Mucosa of descending colon (tissue), 3 donors: ENCODE measurements at regions not wholly inside any gene's neighbourhood (a gene's known extent, or its start where the extent isn't known, plus 50 kb on each side); places are given as distances from the start of the nearest gene placed in this dataset.

ENCODE experiments used
- ATAC-seq: fragments of 200-7000 bp; cut with Tn5 transposase; one replicate; pipeline ENCODE4 v1.9.1; 2020; ENCODE audit warnings: mild to moderate bottlenecking, moderate library complexity
- DNase-seq, 3 donors: peaks; one replicate each; pipeline ENCODE4 v3.0.0-alpha.2; 2020
- H3K36me3 ChIP-seq: fragments of 200-600 bp; one replicate; pipeline ENCODE4 v1.8.0; 2021; ENCODE audit warnings: low read depth, mild to moderate bottlenecking
- H3K4me1 ChIP-seq: fragments of 200-600 bp; one replicate; pipeline ENCODE4 v1.8.0; 2021; ENCODE audit warnings: low read depth, mild to moderate bottlenecking
- H3K4me3 ChIP-seq: fragments of 200-600 bp; one replicate; pipeline ENCODE4 v1.8.0; 2021; ENCODE audit warnings: mild to moderate bottlenecking
- H3K9me3 ChIP-seq: fragments of 200-600 bp; one replicate; pipeline ENCODE4 v1.8.0; 2021; ENCODE audit warnings: mild to moderate bottlenecking
- intact Hi-C, 2 donors: fragments of 100-400 bp; cut with DNase I in 1 of 2; cut with micrococcal nuclease in 1 of 2; formaldehyde crosslinking; loops; one replicate each; pipeline versions ENCODE4 v1.11.0 to v1.11.1; 2022; cut with DNase I, micrococcal nuclease
- TF ChIP-seq, protein P1 (sequence below): fragments of 200-600 bp; IDR thresholded peaks from one replicate; pipeline ENCODE4 v1.8.0; 2022; ENCODE audit warnings: antibody characterized with exemption, mild to moderate bottlenecking
- donor health status: DM: no; HTN: no; CAD: no; lungs with moderate emphysema.
- donor health status: DM: no; HTN: no; CAD: no.
- donor health status: DM: no; HTN: yes; CAD: no.

DNA sequence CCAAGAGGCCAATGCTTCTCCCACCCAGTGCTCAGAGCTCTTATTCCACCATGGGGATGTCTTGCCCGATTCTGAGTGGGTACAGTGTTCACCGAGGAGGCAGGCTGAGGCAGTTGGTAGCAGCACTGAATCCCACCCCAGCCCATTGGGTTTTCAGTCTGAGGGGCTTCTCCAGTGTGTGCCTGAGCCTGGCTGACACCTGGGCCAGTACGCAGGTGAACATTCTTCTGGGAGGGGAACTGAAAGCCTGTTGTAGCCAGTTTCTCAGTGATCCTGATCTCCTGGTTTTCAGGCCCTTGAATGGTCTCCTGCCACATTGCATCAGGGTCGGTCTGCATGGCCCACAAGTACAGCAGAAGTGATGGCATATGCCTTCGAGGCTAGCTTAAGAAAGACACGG is 98.2 kb downstream of the TMEM17 start:
- no peak for ATAC-seq
- peaks cover 6% of the 10 kb centered on the region for H3K4me1 ChIP-seq
- no peaks in the 10 kb centered on the region for H3K36me3 ChIP-seq
- TF ChIP-seq, protein P1, sequence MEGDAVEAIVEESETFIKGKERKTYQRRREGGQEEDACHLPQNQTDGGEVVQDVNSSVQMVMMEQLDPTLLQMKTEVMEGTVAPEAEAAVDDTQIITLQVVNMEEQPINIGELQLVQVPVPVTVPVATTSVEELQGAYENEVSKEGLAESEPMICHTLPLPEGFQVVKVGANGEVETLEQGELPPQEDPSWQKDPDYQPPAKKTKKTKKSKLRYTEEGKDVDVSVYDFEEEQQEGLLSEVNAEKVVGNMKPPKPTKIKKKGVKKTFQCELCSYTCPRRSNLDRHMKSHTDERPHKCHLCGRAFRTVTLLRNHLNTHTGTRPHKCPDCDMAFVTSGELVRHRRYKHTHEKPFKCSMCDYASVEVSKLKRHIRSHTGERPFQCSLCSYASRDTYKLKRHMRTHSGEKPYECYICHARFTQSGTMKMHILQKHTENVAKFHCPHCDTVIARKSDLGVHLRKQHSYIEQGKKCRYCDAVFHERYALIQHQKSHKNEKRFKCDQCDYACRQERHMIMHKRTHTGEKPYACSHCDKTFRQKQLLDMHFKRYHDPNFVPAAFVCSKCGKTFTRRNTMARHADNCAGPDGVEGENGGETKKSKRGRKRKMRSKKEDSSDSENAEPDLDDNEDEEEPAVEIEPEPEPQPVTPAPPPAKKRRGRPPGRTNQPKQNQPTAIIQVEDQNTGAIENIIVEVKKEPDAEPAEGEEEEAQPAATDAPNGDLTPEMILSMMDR = no peak
- no peak for DNase-seq
- no peak overlapping the region for H3K4me3 ChIP-seq
- no peaks in the 10 kb centered on the region for H3K9me3 ChIP-seq
- intact Hi-C loops = no loop called here

DNA sequence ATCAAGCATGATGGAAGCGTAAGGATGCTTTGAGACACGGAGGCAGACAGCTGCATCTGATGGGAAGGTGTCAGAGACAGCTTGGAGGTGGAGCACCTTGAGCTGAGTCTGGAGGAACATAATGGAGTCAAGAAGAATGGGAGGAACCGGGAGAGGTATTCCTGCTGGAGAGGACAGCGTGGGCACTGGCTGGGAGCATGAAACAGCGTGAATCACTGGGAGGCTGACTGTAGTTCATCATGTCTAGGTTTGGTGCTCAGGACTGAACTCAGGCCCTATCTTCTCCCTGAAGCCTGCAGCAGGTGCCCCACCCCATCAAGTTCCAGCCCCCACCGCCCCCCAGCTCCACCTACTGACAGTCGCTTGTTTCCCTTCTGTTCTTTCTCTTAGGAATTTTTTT is 98.6 kb downstream of the TMEM17 start:
- no peaks in the 10 kb centered on the region for H3K36me3 ChIP-seq
- peaks cover 6% of the 10 kb centered on the region for H3K4me1 ChIP-seq
- H3K4me3 ChIP-seq = no peak overlapping the region
- DNase-seq (no peak), ATAC-seq (no peak)
- intact Hi-C loops = no loop called here
- no peaks in the 10 kb centered on the region for H3K9me3 ChIP-seq
- TF ChIP-seq, protein P1 = no peak

DNA sequence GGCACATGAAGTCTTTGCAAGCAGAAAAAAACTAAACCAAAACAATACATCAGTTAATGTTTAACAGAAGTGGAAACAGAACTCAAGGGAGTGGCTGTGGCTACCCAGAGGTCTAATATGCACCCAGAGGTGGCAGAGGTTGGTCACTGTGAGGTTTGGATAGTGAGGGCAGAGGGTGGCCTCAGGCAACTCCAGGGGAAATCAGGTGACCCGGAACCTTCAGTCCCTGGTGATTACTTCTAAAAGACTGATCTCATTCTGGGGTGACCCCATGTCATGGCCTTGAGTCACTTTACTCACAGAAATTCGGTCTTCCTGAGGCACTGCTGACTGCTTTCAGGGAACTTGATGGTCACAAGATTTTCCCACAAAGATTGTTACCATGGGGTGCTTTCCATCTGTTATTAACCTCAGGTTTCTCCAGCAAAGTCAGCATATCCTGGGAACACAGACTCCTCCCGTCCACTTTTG is 99.4 kb downstream of the TMEM17 start:
- ATAC-seq (peak; percentile 48), DNase-seq (peak in 1 of 3 donors; percentile 17)
- Histone ChIP-seq H3K4me3 (no peak overlapping the region), H3K4me1 (peaks cover 2% of the 10 kb centered on the region), H3K36me3 (no peaks in the 10 kb centered on the region), H3K9me3 (no peaks in the 10 kb centered on the region)
- TF ChIP-seq, protein P1 = no peak
- intact Hi-C loops = no loop called here

DNA sequence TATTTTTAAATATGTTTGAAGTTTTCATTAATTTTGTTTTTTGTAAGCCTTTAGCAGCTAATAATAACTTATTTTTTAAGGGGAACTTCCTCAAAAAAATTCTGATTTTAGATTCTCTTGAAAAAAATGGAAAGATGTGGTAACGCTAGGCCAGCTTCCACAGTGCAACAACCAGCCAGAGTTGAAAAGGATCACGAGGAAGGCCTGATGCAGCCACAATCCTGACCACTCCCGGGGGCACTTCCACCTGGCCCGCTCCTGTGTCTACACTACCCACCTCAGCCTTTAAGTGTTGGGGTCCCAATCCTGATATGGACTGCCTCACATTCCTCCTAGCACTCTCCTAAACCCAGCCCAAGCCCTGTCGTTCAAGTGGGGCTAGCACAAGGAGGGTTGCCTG is 101.1 kb downstream of the TMEM17 start:
- DNase-seq = no peak
- Histone ChIP-seq H3K4me1 (no peaks in the 10 kb centered on the region), H3K36me3 (no peaks in the 10 kb centered on the region), H3K9me3 (no peaks in the 10 kb centered on the region), H3K4me3 (no peak overlapping the region)
- intact Hi-C loops = no loop called here
- TF ChIP-seq, protein P1 = no peak
- ATAC-seq = no peak

DNA sequence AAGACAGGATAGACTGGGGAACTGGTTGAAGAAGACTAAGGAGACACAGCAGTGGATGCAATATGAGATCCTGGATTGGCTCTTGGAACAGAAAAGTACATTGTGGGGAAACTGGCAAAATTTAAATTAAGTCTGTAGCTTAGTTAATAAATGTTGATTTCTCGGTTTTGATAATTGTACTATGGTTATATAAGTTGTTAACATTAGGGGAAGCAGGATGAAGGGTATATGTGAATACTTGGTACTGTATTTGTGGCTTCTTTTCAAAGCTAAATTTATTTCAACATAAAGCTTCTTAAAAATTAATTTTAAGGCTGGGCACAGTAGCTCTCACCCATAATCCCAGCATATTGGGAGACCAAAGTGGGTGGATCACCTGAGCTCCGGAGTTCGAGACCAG is 103.8 kb downstream of the TMEM17 start:
- ATAC-seq (no peak), DNase-seq (no peak)
- H3K4me1 ChIP-seq = no peaks in the 10 kb centered on the region
- intact Hi-C loops = no loop called here
- no peak overlapping the region for H3K4me3 ChIP-seq
- no peaks in the 10 kb centered on the region for H3K9me3 ChIP-seq
- TF ChIP-seq, protein P1 = no peak
- no peaks in the 10 kb centered on the region for H3K36me3 ChIP-seq

DNA sequence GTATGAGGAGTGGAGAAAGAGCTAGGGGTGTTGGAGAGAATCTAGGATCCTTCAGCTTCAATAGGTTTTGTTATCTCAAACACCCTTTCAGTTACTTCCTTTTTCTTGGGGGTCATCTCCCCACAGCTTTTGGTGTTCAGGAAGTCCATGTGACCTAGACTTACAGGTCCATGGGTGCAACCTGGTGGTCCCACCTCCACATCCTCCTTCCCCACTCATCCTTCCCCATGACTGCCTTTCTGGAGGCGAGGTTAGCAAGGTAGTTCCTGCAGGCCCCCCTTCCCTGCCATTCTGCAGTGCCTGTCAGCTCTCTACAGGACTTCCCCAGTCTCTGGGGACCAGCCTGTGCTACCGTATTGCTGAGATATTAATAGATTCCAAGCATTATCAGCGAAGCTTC is 107.6 kb downstream of the TMEM17 start:
- Histone ChIP-seq H3K4me1 (no peaks in the 10 kb centered on the region), H3K36me3 (no peaks in the 10 kb centered on the region), H3K4me3 (no peak overlapping the region), H3K9me3 (no peaks in the 10 kb centered on the region)
- TF ChIP-seq, protein P1 = no peak
- intact Hi-C loops = no loop called here
- ATAC-seq (no peak), DNase-seq (no peak)
